K562 (cell line): ENCODE measurements at regions not wholly inside any gene's neighbourhood (a gene's known extent, or its start where the extent isn't known, plus 50 kb on each side); places are given as distances from the start of the nearest gene placed in this dataset.

Experiments used
- CEBPB ChIP-seq: fragments of 450-650 bp; IDR thresholded peaks from 2 replicates; pipeline ENCODE4 v1.6.1; 2016; ENCODE audit warnings: missing genetic modification characterization, missing compliant biosample characterization
- POLR2A ChIP-seq: fragments of 450-650 bp; conservative IDR thresholded peaks from 2 replicates; pipeline ENCODE4 v1.6.1; 2016

DNA sequence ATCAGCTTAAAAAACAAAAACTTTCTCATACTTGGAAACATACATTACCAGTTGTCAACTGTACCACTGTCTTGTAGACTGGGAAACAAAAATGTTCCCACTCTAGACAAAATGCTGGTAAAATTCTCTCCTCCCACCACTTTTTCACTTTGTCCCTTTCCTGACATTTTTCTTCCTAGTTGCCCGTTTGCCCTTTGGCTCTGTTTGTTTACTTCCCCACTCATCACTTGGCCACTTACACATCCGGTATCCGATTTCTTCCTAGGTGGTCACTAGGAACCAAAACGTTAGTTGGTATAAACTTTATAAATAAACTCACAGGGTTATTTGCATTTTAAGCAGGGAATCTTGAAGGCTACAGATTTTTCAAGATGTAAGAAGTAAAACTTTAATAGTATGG, 84.9 kb downstream of the METTL4 start:
- TF ChIP-seq CEBPB (tag) (no peak), POLR2A (no peak)
